Right lobe of liver (tissue), 6 donors: ENCODE measurements at regions not wholly inside any gene's neighbourhood (a gene's known extent, or its start where the extent isn't known, plus 50 kb on each side); places are given as distances from the start of the nearest gene placed in this dataset.

Source experiments
- ATAC-seq, 4 donors: fragments of 200-7000 bp; cut with Tn5 transposase; one replicate each; pipeline ENCODE4 v1.9.1; 2020; ENCODE audit warnings: mild to moderate bottlenecking in 4 of 4, moderate library complexity in 4 of 4
- DNase-seq, 3 donors: peaks; one replicate each; pipeline ENCODE4 v3.0.0-alpha.2; 2020
- H3K27ac ChIP-seq, 3 donors: fragments of 200-600 bp; one replicate each; pipeline ENCODE4 v1.8.0; 2022
- H3K27me3 ChIP-seq, 2 donors: fragments of 200-600 bp; one replicate each; pipeline ENCODE4 v1.8.0; 2022
- H3K36me3 ChIP-seq, 4 donors: fragments of 200-600 bp; sonication (generic) in 1 of 4; one replicate each; pipeline versions ENCODE4 v1.5.1 to v1.8.0; 2017 to 2022; ENCODE audit warnings: control low read depth in 1 of 4
- H3K4me1 ChIP-seq, 4 donors: fragments of 200-600 bp; sonication (generic) in 1 of 4; one replicate each; pipeline versions ENCODE4 v1.5.1 to v1.8.0; 2017 to 2022; ENCODE audit warnings: control low read depth in 1 of 4
- H3K4me3 ChIP-seq, 3 donors: fragments of 200-600 bp; one replicate each; pipeline ENCODE4 v1.8.0; 2022
- H3K9me3 ChIP-seq, 4 donors: fragments of 200-600 bp; sonication (generic) in 1 of 4; one replicate each; pipeline versions ENCODE4 v1.5.1 to v1.8.0; 2017 to 2022; ENCODE audit warnings: control low read depth in 1 of 4
- POLR2A ChIP-seq: fragments of 450-650 bp; IDR thresholded peaks from one replicate; pipeline ENCODE4 v1.6.1; 2017; ENCODE audit warnings: antibody characterized with exemption, mild to moderate bottlenecking
- WGBS: methylation state at CpG from one replicate; pipeline ENCODE4 v1.1.6; 2018; ENCODE audit warnings: low coverage, low lambda C conversion rate; ENCODE audit not compliant: insufficient coverage; ENCODE audit errors: missing lambda C conversion rate; 5-methylcytosine and 5-hydroxymethylcytosine counted together
- intact Hi-C, 2 donors: fragments of 100-400 bp; cut with DNase I; formaldehyde crosslinking; loops; one replicate each; pipeline versions ENCODE4 v1.11.2 to v1.14.1; 2022
- TF ChIP-seq, protein P1 (sequence below), 4 donors: fragments of 200-600 bp in 3 of 4; fragments of 450-650 bp in 1 of 4; IDR thresholded peaks; one replicate each; pipeline versions ENCODE4 v1.5.1 to v1.8.0; 2016 to 2022; ENCODE audit warnings: antibody characterized with exemption in 4 of 4, mild to moderate bottlenecking in 2 of 4
- donor health status: DM: no; HTN: yes; CAD: no.
- donor health status: DM: no; HTN: no; CAD: no.
- donor health status: DM: no; HTN: no; CAD: no.
- donor health status: DM: no; HTN: yes; CAD: no.
- donor health status: DM: no; HTN: yes; CAD: no.

GRCh38 chr11:80393210-80393609, 952.4 kb upstream of the TENM4 start:
- Histone ChIP-seq H3K9me3 (no peaks in the 10 kb centered on the region), H3K4me1 (no peaks in the 10 kb centered on the region), H3K4me3 (no peak overlapping the region), H3K27me3 (no peaks in the 10 kb centered on the region), H3K36me3 (no peaks in the 10 kb centered on the region), H3K27ac (no peak overlapping the region)
- whole genome bisulfite sequencing = 44% methylated on average over 3 of the region's 3 CpGs
- DNase-seq = no peak
- intact Hi-C loops = no loop called here
- ATAC-seq = no peak
- no peak for TF ChIP-seq POLR2A
- TF ChIP-seq, protein P1, sequence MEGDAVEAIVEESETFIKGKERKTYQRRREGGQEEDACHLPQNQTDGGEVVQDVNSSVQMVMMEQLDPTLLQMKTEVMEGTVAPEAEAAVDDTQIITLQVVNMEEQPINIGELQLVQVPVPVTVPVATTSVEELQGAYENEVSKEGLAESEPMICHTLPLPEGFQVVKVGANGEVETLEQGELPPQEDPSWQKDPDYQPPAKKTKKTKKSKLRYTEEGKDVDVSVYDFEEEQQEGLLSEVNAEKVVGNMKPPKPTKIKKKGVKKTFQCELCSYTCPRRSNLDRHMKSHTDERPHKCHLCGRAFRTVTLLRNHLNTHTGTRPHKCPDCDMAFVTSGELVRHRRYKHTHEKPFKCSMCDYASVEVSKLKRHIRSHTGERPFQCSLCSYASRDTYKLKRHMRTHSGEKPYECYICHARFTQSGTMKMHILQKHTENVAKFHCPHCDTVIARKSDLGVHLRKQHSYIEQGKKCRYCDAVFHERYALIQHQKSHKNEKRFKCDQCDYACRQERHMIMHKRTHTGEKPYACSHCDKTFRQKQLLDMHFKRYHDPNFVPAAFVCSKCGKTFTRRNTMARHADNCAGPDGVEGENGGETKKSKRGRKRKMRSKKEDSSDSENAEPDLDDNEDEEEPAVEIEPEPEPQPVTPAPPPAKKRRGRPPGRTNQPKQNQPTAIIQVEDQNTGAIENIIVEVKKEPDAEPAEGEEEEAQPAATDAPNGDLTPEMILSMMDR (IDR thresholded peaks at IDR 0.05) = no peak

GRCh38 chr11:80390505-80390904, 949.7 kb upstream of the TENM4 start:
- no peaks in the 10 kb centered on the region for H3K36me3 ChIP-seq
- H3K9me3 ChIP-seq = no peaks in the 10 kb centered on the region
- TF ChIP-seq POLR2A = no peak
- TF ChIP-seq, protein P1 (IDR thresholded peaks at IDR 0.05) = no peak
- ATAC-seq = no peak
- intact Hi-C loops = no loop called here
- WGBS = 15% methylated on average over 2 of the region's 2 CpGs
- no peaks in the 10 kb centered on the region for H3K4me1 ChIP-seq
- no peak for DNase-seq
- H3K27me3 ChIP-seq = no peaks in the 10 kb centered on the region
- no peak overlapping the region for H3K4me3 ChIP-seq
- no peak overlapping the region for H3K27ac ChIP-seq

DNA sequence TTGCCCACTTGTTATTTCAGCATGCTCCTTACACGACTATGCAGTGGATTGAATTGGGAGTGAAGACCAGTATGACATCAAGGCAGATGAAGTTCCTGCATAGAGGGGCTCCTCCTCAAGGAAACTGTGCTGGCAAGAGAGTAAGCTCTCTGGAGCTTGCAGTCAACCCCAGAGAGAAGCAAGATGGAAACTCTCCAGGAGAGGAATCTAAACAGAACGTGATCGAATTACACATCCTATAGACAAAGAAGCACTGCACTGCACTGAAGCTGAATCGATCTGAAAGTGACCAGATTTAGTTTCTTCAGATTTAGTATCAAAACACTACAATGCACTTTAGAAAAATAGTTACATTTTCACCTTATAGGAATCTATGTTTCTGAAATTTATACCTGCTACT, 947.7 kb upstream of the TENM4 start:
- no peaks in the 10 kb centered on the region for H3K27me3 ChIP-seq
- WGBS = 57% methylated on average over 4 of the region's 4 CpGs
- ATAC-seq (no peak), DNase-seq (no peak)
- H3K4me3 ChIP-seq = no peak overlapping the region
- TF ChIP-seq POLR2A = no peak
- TF ChIP-seq, protein P1 (IDR thresholded peaks at IDR 0.05) = no peak
- no peaks in the 10 kb centered on the region for H3K36me3 ChIP-seq
- intact Hi-C loops = no loop called here
- no peaks in the 10 kb centered on the region for H3K9me3 ChIP-seq
- H3K4me1 ChIP-seq = no peaks in the 10 kb centered on the region
- H3K27ac ChIP-seq = no peak overlapping the region

DNA sequence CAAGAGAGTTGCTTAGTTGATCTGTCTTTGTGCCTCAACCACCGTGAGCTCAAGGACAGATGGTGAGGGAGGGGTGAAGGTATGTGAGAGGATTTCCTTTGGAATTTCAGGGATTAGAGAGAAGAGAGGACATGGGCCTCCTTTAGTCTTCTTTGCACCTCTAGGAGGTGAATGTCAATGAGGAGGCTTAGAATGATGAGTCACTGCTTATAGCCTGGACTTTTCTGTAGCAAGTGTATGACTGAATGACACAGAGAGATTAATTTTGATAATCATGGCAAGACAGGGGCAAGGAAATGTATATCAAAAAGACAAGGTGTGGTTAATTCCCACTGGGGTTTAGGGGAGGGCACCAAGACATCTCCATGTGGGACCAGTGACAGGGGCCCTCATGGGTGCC, 947.3 kb upstream of the TENM4 start:
- H3K4me1 ChIP-seq = no peaks in the 10 kb centered on the region
- H3K27ac ChIP-seq = no peak overlapping the region
- H3K9me3 ChIP-seq = no peaks in the 10 kb centered on the region
- TF ChIP-seq, protein P1 (IDR thresholded peaks at IDR 0.05) = no peak
- no peak for TF ChIP-seq POLR2A
- H3K27me3 ChIP-seq = no peaks in the 10 kb centered on the region
- 38% methylated on average over 1 of the region's 1 CpG for WGBS
- ATAC-seq (no peak), DNase-seq (no peak)
- H3K36me3 ChIP-seq = no peaks in the 10 kb centered on the region
- no peak overlapping the region for H3K4me3 ChIP-seq
- intact Hi-C loops = no loop called here

DNA sequence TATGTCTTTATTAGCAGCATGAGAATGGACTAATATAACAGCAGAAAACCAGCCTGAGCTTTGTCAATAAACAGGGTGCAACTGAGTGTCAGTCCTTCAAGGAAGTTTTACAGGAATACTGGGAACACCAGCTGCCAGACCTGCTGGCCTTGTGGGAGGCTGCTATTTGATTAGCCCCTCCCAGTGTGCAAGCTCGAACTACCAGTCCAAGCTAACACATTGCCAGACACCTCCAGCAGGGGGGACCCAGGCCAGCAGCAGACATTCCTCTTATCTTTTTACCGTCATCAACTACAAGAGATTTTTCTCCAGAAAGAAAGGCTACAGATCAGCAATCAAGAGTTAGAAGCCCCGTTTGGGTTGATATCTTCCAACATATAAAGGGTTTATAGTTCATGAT, 942.8 kb upstream of the TENM4 start:
- no peak for DNase-seq
- whole genome bisulfite sequencing = 12% methylated on average over 3 of the region's 3 CpGs
- H3K36me3 ChIP-seq = no peaks in the 10 kb centered on the region
- no peaks in the 10 kb centered on the region for H3K4me1 ChIP-seq
- intact Hi-C loops = no loop called here
- TF ChIP-seq, protein P1 (IDR thresholded peaks at IDR 0.05) = no peak
- TF ChIP-seq POLR2A = no peak
- H3K27me3 ChIP-seq = no peaks in the 10 kb centered on the region
- no peaks in the 10 kb centered on the region for H3K9me3 ChIP-seq
- H3K4me3 ChIP-seq = no peak overlapping the region
- ATAC-seq = no peak
- H3K27ac ChIP-seq = no peak overlapping the region
